K562 (cell line): ENCODE measurements at regions not wholly inside any gene's neighbourhood (a gene's known extent, or its start where the extent isn't known, plus 50 kb on each side); places are given as distances from the start of the nearest gene placed in this dataset.
A peak's percentile ranks its signal among the peaks of the same experiment; 100 is the strongest.

ENCODE experiments used
- ATAC-seq: fragments of 200-7000 bp; cut with Tn5 transposase; 3 replicates; pipeline ENCODE4 v1.9.1; 2020; ENCODE audit warnings: moderate library complexity
- BruUV-seq: library from RNA; stranded (reverse); fragments of 400-500 nt; replicated peaks from 2 replicates; lab custom pipeline; 2021; lab: Mats Ljungman, UMichigan
- CTCF ChIA-PET: fragments of 300-600 bp; formaldehyde crosslinking; extraction: SDS; loops from one replicate; lab custom pipeline; 2021; ENCODE audit warnings: low intra/inter-chr PET ratio; lab: Yijun Ruan, JAX
- POLR2A ChIA-PET: fragments of 300-600, 350-650 bp; sonication (Branson Sonifier 250); formaldehyde crosslinking; extraction: SDS; loops from one replicate; lab custom pipeline; 2021; ENCODE audit warnings: antibody characterized with exemption, inconsistent platforms; lab: Yijun Ruan, JAX
- DNase-seq, 4 experiments: peaks; one replicate each; pipeline versions ENCODE4 v3.0.0 to v3.0.0-alpha.2; 2011 to 2018; ENCODE audit warnings: low spot score in 3 of 4, mixed read lengths in 3 of 4; ENCODE audit errors: extremely low read depth in 1 of 4
- FAIRE-seq: peaks from 2 replicates; lab custom pipeline; 2011; peaks lifted over from hg19 to GRCh38; lab: Jason Lieb, UNC
- H2AFZ ChIP-seq: 2 replicates; pipeline ENCODE4 v1.6.0; 2011; ENCODE audit warnings: low read depth, low read length, control low read depth, inconsistent platforms
- H3K27ac ChIP-seq: fragments of 200-600 bp; 3 replicates; pipeline ENCODE4 v1.8.0; 2011; ENCODE audit warnings: low read depth, mild to moderate bottlenecking, control low read depth, inconsistent platforms, low read length, moderate library complexity, mixed read lengths; ENCODE audit errors: extremely low read depth
- H3K27me3 ChIP-seq, 2 experiments: fragments of 300-600 bp in 1 of 2; 2 replicates in 1 of 2; 3 replicates in 1 of 2; pipeline versions ENCODE4 v1.6.0 to v1.8.0; 2011; ENCODE audit warnings: inconsistent platforms in 2 of 2, low read length in 2 of 2, mild to moderate bottlenecking in 1 of 2, mixed read lengths in 1 of 2, moderate library complexity in 1 of 2; ENCODE audit not compliant: control insufficient read depth in 2 of 2, insufficient read depth in 2 of 2
- H3K36me3 ChIP-seq: fragments of 300-600 bp; 3 replicates; pipeline ENCODE4 v1.8.0; 2011; ENCODE audit warnings: mild to moderate bottlenecking, low read length, inconsistent platforms; ENCODE audit not compliant: control insufficient read depth, insufficient read depth
- H3K4me1 ChIP-seq, 2 experiments: fragments of 200-600 bp in 1 of 2; replicated peaks in 1 of 2; 2 replicates in 1 of 2; 3 replicates in 1 of 2; pipeline versions ENCODE4 v1.5.1 to v1.8.0; 2011; ENCODE audit warnings: inconsistent platforms in 2 of 2, low read length in 2 of 2, mild to moderate bottlenecking in 1 of 2, mixed read lengths in 1 of 2, moderate library complexity in 1 of 2; ENCODE audit not compliant: control insufficient read depth in 2 of 2, insufficient read depth in 2 of 2
- H3K4me2 ChIP-seq: 2 replicates; pipeline ENCODE4 v1.6.1; 2011; ENCODE audit warnings: low read length, control low read depth, inconsistent platforms, mixed read lengths; ENCODE audit not compliant: insufficient read depth
- H3K4me3 ChIP-seq: fragments of 200-600 bp; sonication (generic), shearing (Covaris generic); 2 replicates; pipeline ENCODE4 v1.5.1; 2016; ENCODE audit warnings: control low read depth, inconsistent platforms
- H3K79me2 ChIP-seq: fragments of 200-600 bp; 3 replicates; pipeline ENCODE4 v1.8.0; 2011; ENCODE audit warnings: low read length, inconsistent platforms; ENCODE audit not compliant: control insufficient read depth, insufficient read depth
- H3K9ac ChIP-seq, 2 experiments: 2 replicates each; pipeline versions ENCODE4 v1.6.0 to v1.6.1; 2011; ENCODE audit warnings: low read depth in 2 of 2, low read length in 2 of 2, control low read depth in 1 of 2, inconsistent platforms in 1 of 2, mild to moderate bottlenecking in 1 of 2, mixed read lengths in 1 of 2; ENCODE audit not compliant: insufficient read depth in 1 of 2
- H3K9me1 ChIP-seq: one replicate; pipeline ENCODE4 v1.6.0; 2011; ENCODE audit warnings: inconsistent platforms, mild to moderate bottlenecking, low read length, moderate library complexity; ENCODE audit not compliant: control insufficient read depth, insufficient read depth
- H3K9me3 ChIP-seq: replicated peaks from 2 replicates; pipeline ENCODE4 v1.5.1; 2011; ENCODE audit warnings: low read depth, low read length, inconsistent platforms; ENCODE audit not compliant: control insufficient read depth, insufficient read depth
- H4K20me1 ChIP-seq: replicated peaks from 2 replicates; pipeline ENCODE4 v1.6.1; 2011; ENCODE audit warnings: low read length, inconsistent platforms, mixed read lengths; ENCODE audit not compliant: control insufficient read depth, insufficient read depth
- COPS2 ChIP-seq: fragments of 450-650 bp; conservative IDR thresholded peaks from 2 replicates; pipeline ENCODE4 v1.6.1; 2016; ENCODE audit warnings: mild to moderate bottlenecking, moderate library complexity
- GATAD2A ChIP-seq: fragments of 450-650 bp; IDR thresholded peaks from 2 replicates; pipeline ENCODE4 v1.6.1; 2017
- MAZ ChIP-seq, 2 experiments: fragments of 450-650 bp in 1 of 2; sonication (generic) in 1 of 2; formaldehyde crosslinking; IDR thresholded peaks in 1 of 2; conservative IDR thresholded peaks in 1 of 2; 2 replicates each; pipeline versions ENCODE4 v1.4.0 to v1.5.0; 2020; ENCODE audit warnings: mild to moderate bottlenecking in 1 of 2, missing genetic modification reagents in 1 of 2
- MCM7 ChIP-seq, 2 experiments: fragments of 450-650 bp; IDR thresholded peaks; 2 replicates each; pipeline ENCODE4 v1.6.1; 2016 to 2018
- RAD21 ChIP-seq, 2 experiments: fragments of 250-450 bp in 1 of 2; fragments of 450-650 bp in 1 of 2; sonication (Bioruptor Pico) in 1 of 2; formaldehyde crosslinking in 1 of 2; IDR thresholded peaks in 1 of 2; conservative IDR thresholded peaks in 1 of 2; 2 replicates each; pipeline versions ENCODE4 v1.4.0 to v1.8.0; 2020 to 2022; ENCODE audit warnings: mild to moderate bottlenecking in 2 of 2, moderate library complexity in 1 of 2
- YY1 ChIP-seq, 3 experiments: IDR thresholded peaks; 2 replicates each; pipeline ENCODE4 v1.6.1; 2011; ENCODE audit warnings: low read length in 2 of 3, mild to moderate bottlenecking in 2 of 3, moderate library complexity in 2 of 3, borderline replicate concordance in 1 of 3, control low read depth in 1 of 3, low read depth in 1 of 3; ENCODE audit not compliant: insufficient read depth in 3 of 3, insufficient replicate concordance in 2 of 3, control insufficient read depth in 1 of 3, insufficient read length in 1 of 3; ENCODE audit errors: extremely low read depth in 1 of 3
- ZFP30 ChIP-seq: fragments of 250-450 bp; sonication (Bioruptor Pico); IDR thresholded peaks from 2 replicates; pipeline ENCODE4 v1.8.0; 2022; ENCODE audit warnings: moderate library complexity, mild to moderate bottlenecking, inconsistent platforms, borderline replicate concordance
- ZNF140 ChIP-seq: fragments of 250-450 bp; sonication (Bioruptor Pico); IDR thresholded peaks from 2 replicates; pipeline ENCODE4 v1.8.0; 2021; ENCODE audit warnings: moderate library complexity, mild to moderate bottlenecking, inconsistent platforms
- ZNF324 ChIP-seq: fragments of 250-450 bp; sonication (Bioruptor Pico); IDR thresholded peaks from 2 replicates; pipeline ENCODE4 v1.4.0; 2020; ENCODE audit warnings: mild to moderate bottlenecking
- ZNF785 ChIP-seq: fragments of 250-450 bp; sonication (Bioruptor Pico); IDR thresholded peaks from 2 replicates; pipeline ENCODE4 v1.4.0; 2020; ENCODE audit warnings: mild to moderate bottlenecking
- WGBS: fragments of 100-300 bp; shearing (Covaris generic); methylation state at CpG from one replicate; pipeline ENCODE4 v1.1.6; 2016; ENCODE audit warnings: low coverage, mixed read lengths; ENCODE audit not compliant: insufficient coverage; ENCODE audit errors: missing lambda C conversion rate; 5-methylcytosine and 5-hydroxymethylcytosine counted together
- in situ Hi-C: fragments of 300-500 bp; cut with MboI; formaldehyde crosslinking; loops from 4 replicates; pipeline ENCODE4 v1.15.0; 2018; ENCODE audit warnings: inconsistent platforms, mixed read lengths
- intact Hi-C: fragments of 100-400 bp; cut with micrococcal nuclease; formaldehyde crosslinking; loops from 2 replicates; pipeline ENCODE4 v1.14.2; 2022
- TF ChIP-seq, protein P1 (sequence below), 2 experiments: fragments of 450-650 bp; formaldehyde crosslinking in 1 of 2; IDR thresholded peaks; 2 replicates each; pipeline versions ENCODE4 v1.4.0 to v1.6.1; 2014 to 2020; ENCODE audit warnings: mild to moderate bottlenecking in 2 of 2, borderline replicate concordance in 1 of 2, low read depth in 1 of 2
- TF ChIP-seq, protein P2 (sequence below): fragments of 450-650 bp; formaldehyde crosslinking; IDR thresholded peaks from 2 replicates; pipeline ENCODE4 v1.4.0; 2020; ENCODE audit warnings: mild to moderate bottlenecking

DNA sequence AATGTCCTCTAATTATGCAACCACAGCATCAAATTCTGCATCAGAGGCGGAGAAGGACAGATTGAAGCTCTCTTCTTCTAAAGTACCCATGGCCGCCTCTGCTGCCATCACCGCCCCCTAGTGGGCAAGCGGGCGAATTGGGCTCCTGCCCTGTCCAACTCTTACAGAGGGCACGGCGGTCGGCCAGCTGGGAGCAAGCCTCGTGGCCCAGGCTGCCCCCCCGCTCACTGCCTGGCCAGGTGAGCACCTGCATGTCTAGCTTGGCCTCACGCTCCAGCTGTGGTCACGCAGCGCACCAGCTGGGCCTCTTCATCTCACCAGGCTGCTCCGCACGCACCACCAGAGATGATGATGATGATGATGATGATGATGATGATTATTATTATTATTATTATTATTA, 146.1 kb upstream of the TOM1L1 start:
- CTCF ChIA-PET = no interaction called here
- Histone ChIP-seq H3K27me3 (no peaks in the 10 kb centered on the region), H3K36me3 (no peaks in the 10 kb centered on the region), H3K27ac (no peak overlapping the region), H4K20me1 (no peaks in the 10 kb centered on the region), H3K9ac (no peak overlapping the region), H2AFZ (no peak overlapping the region), H3K9me1 (no peaks in the 10 kb centered on the region), H3K9me3 (no peaks in the 10 kb centered on the region), H3K79me2 (no peaks in the 10 kb centered on the region), H3K4me3 (no peak overlapping the region), H3K4me2 (no peak overlapping the region), H3K4me1 (peaks cover 0 to 3% of the 10 kb centered on the region in 2 experiments; a peak in 1 of 5 replicates)
- in situ Hi-C loops = no loop called here
- DNase-seq = peak; percentile 35 to 47 (median 43)
- POLR2A ChIA-PET = interaction anchor here (0.9 kb wide), 1 partner anchor 11 kb away, joined by 3 read pairs; no protein-coding TSS in a partner anchor
- ATAC-seq = peak; percentile 88
- BruUV-seq = no TSS peak
- FAIRE-seq = no peak
- intact Hi-C loops = no loop called here
- WGBS = 12% methylated on average over 15 of the region's 15 CpGs
- TF ChIP-seq COPS2 (no peak), ZNF324 (no peak), RAD21 (CRISPR knock-in tag; conservative IDR thresholded peaks at IDR 0.05 in 1 of 2, IDR thresholded peaks at IDR 0.05 in 1 of 2) (peak; percentile 11 to 56; a peak in 2 of 4 replicates), MCM7 (IDR thresholded peaks at IDR 0.05) (no peak), MAZ (CRISPR knock-in tag; conservative IDR thresholded peaks at IDR 0.05 in 1 of 2, IDR thresholded peaks at IDR 0.05 in 1 of 2) (no peak), YY1 (IDR thresholded peaks at IDR 0.05; ENCODE audit: borderline replicate concordance in 1 of 3, control insufficient read depth in 1 of 3, extremely low read depth in 1 of 3, insufficient read depth in 3 of 3, insufficient read length in 1 of 3, insufficient replicate concordance in 2 of 3, low read depth in 1 of 3, low read length in 2 of 3) (peak in 1 of 3 experiments; percentile 29), ZNF140 (no peak), ZNF785 (CRISPR knock-in tag) (no peak), GATAD2A (no peak), ZFP30 (CRISPR knock-in tag) (no peak)
- TF ChIP-seq, protein P1, sequence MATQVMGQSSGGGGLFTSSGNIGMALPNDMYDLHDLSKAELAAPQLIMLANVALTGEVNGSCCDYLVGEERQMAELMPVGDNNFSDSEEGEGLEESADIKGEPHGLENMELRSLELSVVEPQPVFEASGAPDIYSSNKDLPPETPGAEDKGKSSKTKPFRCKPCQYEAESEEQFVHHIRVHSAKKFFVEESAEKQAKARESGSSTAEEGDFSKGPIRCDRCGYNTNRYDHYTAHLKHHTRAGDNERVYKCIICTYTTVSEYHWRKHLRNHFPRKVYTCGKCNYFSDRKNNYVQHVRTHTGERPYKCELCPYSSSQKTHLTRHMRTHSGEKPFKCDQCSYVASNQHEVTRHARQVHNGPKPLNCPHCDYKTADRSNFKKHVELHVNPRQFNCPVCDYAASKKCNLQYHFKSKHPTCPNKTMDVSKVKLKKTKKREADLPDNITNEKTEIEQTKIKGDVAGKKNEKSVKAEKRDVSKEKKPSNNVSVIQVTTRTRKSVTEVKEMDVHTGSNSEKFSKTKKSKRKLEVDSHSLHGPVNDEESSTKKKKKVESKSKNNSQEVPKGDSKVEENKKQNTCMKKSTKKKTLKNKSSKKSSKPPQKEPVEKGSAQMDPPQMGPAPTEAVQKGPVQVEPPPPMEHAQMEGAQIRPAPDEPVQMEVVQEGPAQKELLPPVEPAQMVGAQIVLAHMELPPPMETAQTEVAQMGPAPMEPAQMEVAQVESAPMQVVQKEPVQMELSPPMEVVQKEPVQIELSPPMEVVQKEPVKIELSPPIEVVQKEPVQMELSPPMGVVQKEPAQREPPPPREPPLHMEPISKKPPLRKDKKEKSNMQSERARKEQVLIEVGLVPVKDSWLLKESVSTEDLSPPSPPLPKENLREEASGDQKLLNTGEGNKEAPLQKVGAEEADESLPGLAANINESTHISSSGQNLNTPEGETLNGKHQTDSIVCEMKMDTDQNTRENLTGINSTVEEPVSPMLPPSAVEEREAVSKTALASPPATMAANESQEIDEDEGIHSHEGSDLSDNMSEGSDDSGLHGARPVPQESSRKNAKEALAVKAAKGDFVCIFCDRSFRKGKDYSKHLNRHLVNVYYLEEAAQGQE (IDR thresholded peaks at IDR 0.05; ENCODE audit: borderline replicate concordance) = no peak
- TF ChIP-seq, protein P1 (CRISPR knock-in tag; IDR thresholded peaks at IDR 0.05; ENCODE audit: low read depth) = no peak
- TF ChIP-seq, protein P2, sequence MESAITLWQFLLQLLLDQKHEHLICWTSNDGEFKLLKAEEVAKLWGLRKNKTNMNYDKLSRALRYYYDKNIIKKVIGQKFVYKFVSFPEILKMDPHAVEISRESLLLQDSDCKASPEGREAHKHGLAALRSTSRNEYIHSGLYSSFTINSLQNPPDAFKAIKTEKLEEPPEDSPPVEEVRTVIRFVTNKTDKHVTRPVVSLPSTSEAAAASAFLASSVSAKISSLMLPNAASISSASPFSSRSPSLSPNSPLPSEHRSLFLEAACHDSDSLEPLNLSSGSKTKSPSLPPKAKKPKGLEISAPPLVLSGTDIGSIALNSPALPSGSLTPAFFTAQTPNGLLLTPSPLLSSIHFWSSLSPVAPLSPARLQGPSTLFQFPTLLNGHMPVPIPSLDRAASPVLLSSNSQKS (CRISPR knock-in tag) = no peak
